HG03342 (cell line): ENCODE measurements at regions not wholly inside any gene's neighbourhood (a gene's known extent, or its start where the extent isn't known, plus 50 kb on each side); places are given as distances from the start of the nearest gene placed in this dataset.
"Not testable (repeated sequence)": the region's sequence is repeated elsewhere in the genome, so short reads cannot be mapped to it uniquely, and the experiment has no call there.

Experiments used
- ATAC-seq: cut with Tn5 transposase; IDR thresholded peaks from one replicate; pipeline ENCODE4 v1.9.1; 2021; ENCODE audit warnings: mild to moderate bottlenecking, moderate library complexity; ENCODE audit not compliant: unreplicated experiment

GRCh38 chrX:125193921-125194320 lies 125.8 kb upstream of the TEX13C start:
- no peak for ATAC-seq

GRCh38 chrX:125198546-125198945 lies 121.1 kb upstream of the TEX13C start:
- ATAC-seq = no peak

- no peak for ATAC-seq
Measured at GRCh38 chrX:125202591-125203248, 117.0 kb upstream of the TEX13C start.

GRCh38 chrX:125203365-125203736 lies 116.3 kb upstream of the TEX13C start:
- ATAC-seq = no peak

GRCh38 chrX:125203737-125204578 lies 115.7 kb upstream of the TEX13C start:
- no peak for ATAC-seq

GRCh38 chrX:125204681-125205132 lies 115.0 kb upstream of the TEX13C start:
- no peak for ATAC-seq

- ATAC-seq = no peak
Measured at GRCh38 chrX:125205133-125205917, 114.3 kb upstream of the TEX13C start.

GRCh38 chrX:125205918-125206665 lies 113.6 kb upstream of the TEX13C start:
- ATAC-seq = no peak

GRCh38 chrX:125210146-125210545 lies 109.5 kb upstream of the TEX13C start:
- no peak for ATAC-seq

- no peak for ATAC-seq
Measured at GRCh38 chrX:125219852-125220251, 99.8 kb upstream of the TEX13C start.

- ATAC-seq = no peak
Measured at GRCh38 chrX:125236955-125237354, 82.7 kb upstream of the TEX13C start.

GRCh38 chrX:125248931-125249330 lies 70.7 kb upstream of the TEX13C start:
- ATAC-seq = no peak

GRCh38 chrX:125255759-125256158 lies 63.9 kb upstream of the TEX13C start:
- ATAC-seq = not testable (repeated sequence)

- no peak for ATAC-seq
Measured at GRCh38 chrX:125262836-125263235, 56.8 kb upstream of the TEX13C start.

- ATAC-seq = no peak
Measured at GRCh38 chrX:125266153-125266660, 53.5 kb upstream of the TEX13C start.
